Left colon (tissue), 2 donors: ENCODE measurements at regions not wholly inside any gene's neighbourhood (a gene's known extent, or its start where the extent isn't known, plus 50 kb on each side); places are given as distances from the start of the nearest gene placed in this dataset.
"Not testable (repeated sequence)": the region's sequence is repeated elsewhere in the genome, so short reads cannot be mapped to it uniquely, and the experiment has no call there.

Source experiments
- ATAC-seq: fragments of 200-7000 bp; cut with Tn5 transposase; one replicate; pipeline ENCODE4 v1.9.1; 2020; ENCODE audit warnings: mild to moderate bottlenecking, moderate library complexity
- DNase-seq, 2 donors: peaks; one replicate each; pipeline ENCODE4 v3.0.0-alpha.2; 2020
- intact Hi-C, 2 donors: fragments of 100-400 bp; cut with DNase I in 1 of 2; cut with micrococcal nuclease in 1 of 2; formaldehyde crosslinking; loops; one replicate each; pipeline versions ENCODE4 v1.11.2 to v1.14.0; 2022; cut with DNase I, micrococcal nuclease
- donor health status: DM: no; HTN: no; CAD: no.
- donor health status: DM: yes; HTN: yes; CAD: no.

DNA sequence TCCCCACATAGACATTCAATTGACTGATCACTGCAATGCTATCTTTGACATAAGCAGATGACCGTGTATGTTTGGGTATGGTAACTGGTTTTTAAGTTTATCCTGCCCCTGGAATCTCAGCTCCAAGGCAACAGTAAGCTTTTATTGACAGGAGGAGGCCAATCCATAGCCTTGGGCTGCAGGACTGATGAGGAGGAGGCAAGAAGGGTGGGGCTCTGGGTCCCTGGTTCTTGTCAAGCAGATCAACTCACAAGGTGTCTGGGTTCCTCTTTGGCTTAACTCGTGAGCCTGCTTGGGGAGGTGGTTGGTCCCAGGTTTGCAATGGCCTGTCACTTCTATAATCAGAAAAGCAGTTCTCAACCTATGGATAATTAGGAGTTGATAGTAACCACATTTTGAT is 113.2 kb upstream of the STX18 start:
- intact Hi-C loops: no loop called here
- ATAC-seq (no peak), DNase-seq (no peak)

- ATAC-seq (no peak), DNase-seq (no peak)
- intact Hi-C loops: no loop called here
Observed at GRCh38 chr4:4651811-4652755, 110.2 kb upstream of the STX18 start.

- intact Hi-C loops: no loop called here
Observed at GRCh38 chr4:4647041-4647440, 105.2 kb upstream of the STX18 start.

DNA sequence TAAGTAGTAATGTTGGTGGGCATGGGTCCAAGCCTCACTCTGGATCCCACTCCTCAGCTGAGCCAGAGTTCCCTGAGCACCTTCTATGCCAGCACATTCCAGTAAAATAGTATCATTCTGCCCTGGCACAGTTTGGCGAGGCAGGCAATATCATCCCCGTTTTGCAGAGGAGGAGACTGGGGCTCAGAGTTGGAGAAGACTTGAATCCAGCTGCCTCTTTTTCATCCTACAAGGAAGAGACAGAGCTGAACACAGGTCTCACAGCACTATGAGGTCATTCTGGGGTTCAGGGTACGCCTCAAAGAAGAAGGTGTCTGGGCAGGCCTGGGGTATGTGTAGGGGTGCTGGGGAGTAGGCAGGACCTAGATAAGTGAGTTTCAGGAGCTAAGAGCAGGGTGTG is 103.9 kb upstream of the STX18 start:
- no peak for ATAC-seq
- intact Hi-C loops: no loop called here

More at GRCh38 chr4:4647041-4647440, 105.2 kb upstream of the STX18 start:
- no peak for ATAC-seq
- DNase-seq: no peak

DNA sequence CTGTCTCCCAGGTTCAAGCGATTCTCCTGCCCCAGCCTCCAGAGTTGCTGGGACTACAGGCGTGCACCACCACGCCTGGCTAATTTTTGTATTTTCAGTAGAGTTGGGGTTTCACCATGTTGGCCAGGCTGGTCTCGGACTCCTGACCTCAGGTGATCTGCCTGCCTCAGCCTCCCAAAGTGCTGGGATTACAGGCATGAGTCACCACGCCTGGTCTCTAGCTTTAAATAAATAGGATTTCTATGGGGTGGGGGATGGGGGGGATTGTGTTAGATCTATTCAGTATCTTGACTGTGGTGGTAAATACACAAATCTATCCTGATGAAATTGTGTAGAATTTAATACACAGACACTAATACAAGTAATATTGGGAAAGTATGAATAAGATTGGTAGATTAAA is 102.4 kb upstream of the STX18 start:
- intact Hi-C loops, DNase-seq, ATAC-seq: not testable (repeated sequence)

More for the DNA sequence above, 103.9 kb upstream of the STX18 start:
- DNase-seq: no peak

- ATAC-seq, DNase-seq, intact Hi-C loops: not testable (repeated sequence)
Observed at GRCh38 chr4:4643743-4644142, 101.9 kb upstream of the STX18 start.

GRCh38 chr4:4643306-4643705 is 101.5 kb upstream of the STX18 start:
- DNase-seq (no peak), ATAC-seq (no peak)
- intact Hi-C loops: no loop called here

DNA sequence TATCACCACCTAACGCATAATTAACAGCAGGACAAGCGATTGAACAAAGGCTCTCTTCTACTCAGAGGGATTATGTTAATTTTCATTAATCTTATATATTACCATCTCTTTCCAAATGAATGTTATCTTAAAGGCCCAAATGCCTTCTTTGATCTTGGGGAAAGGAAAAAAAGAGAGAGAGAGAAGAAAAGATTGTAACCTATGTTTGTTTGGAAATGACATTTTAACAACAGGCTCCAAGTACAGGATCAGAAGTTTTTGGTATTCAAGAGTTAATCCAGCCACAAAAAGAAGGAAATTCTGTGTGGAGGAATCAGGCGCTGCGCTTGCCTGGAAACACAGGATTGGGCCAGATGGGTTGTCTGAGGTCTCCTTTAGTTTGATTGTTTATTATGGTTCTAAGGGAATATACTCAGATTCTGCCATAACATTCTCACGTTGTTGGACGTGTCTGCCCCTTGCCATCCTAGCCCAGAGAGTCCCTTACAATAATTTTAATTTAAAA is 100.7 kb upstream of the STX18 start:
- ATAC-seq (no peak), DNase-seq (no peak)
- intact Hi-C loops: no loop called here

- intact Hi-C loops: no loop called here
Observed at GRCh38 chr4:4641661-4642495, 100.0 kb upstream of the STX18 start.

DNA sequence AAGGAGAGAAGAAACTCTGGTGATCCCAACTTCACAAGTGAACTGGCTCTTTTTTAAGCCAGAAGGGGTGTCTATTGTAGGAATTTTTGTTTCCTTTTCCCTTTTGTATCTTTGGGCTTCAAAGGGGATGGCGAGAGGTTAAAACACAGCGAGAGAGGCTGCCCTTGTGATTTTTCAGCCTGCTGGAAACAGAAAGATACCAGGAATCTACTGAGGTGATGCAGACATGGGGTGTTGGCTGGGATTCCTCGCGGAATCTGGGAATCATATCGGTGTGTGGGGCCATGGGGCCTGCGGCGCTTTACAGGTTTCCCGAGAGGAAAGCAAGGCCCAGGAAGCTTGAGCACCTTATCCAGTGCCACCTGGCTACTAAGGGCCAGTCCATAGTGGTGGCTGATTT is 99.4 kb upstream of the STX18 start:
- intact Hi-C loops: no loop called here
- no peak for ATAC-seq

More at GRCh38 chr4:4641661-4642495, 100.0 kb upstream of the STX18 start:
- no peak for DNase-seq
- no peak for ATAC-seq

GRCh38 chr4:4640692-4641091 is 98.8 kb upstream of the STX18 start:
- intact Hi-C loops: no loop called here
- ATAC-seq (no peak), DNase-seq (no peak)

More for the DNA sequence above, 99.4 kb upstream of the STX18 start:
- DNase-seq: no peak

DNA sequence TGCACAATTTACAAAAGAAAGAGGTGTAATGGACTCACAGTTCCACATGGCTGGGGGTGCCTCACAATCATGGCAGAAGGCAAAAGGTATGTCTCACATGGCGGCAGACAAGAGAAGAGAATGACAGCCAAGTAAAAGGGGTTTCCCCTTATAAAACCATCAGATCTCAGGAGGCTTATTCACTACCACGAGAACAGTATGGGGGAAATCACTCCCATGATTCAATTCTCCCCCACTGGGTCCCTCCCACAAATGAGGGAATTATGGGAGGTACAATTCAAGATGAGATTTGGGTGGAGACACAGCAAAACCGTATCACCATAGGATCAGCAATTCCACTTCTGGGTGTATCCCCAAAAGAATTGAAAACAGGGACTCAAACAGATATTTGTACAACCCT is 97.5 kb upstream of the STX18 start:
- intact Hi-C loops: no loop called here
- ATAC-seq (no peak), DNase-seq (no peak)

DNA sequence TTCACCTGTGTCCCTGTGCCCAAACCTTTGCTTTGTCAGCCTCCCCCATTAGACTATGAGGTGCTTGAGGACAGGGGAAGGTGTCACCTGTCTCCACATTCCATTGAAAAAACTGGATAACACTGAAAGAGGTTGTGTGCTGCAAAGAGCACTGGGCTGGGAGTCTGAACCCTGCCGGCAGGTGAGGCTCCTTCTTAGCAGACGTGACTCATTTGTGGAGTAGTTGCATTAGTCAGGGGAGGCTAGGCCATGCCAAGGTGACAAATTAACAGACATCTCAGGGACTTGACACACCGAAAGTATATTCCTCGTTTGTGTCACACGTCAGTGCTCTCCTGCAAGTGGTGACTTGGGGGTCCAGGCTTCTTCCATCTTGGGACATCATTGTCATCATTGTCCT is 95.9 kb upstream of the STX18 start:
- ATAC-seq: no peak
- intact Hi-C loops: no loop called here

GRCh38 chr4:4633431-4633830 is 91.6 kb upstream of the STX18 start:
- ATAC-seq (no peak), DNase-seq (no peak)
- intact Hi-C loops: no loop called here

More for the DNA sequence above, 95.9 kb upstream of the STX18 start:
- no peak for DNase-seq

DNA sequence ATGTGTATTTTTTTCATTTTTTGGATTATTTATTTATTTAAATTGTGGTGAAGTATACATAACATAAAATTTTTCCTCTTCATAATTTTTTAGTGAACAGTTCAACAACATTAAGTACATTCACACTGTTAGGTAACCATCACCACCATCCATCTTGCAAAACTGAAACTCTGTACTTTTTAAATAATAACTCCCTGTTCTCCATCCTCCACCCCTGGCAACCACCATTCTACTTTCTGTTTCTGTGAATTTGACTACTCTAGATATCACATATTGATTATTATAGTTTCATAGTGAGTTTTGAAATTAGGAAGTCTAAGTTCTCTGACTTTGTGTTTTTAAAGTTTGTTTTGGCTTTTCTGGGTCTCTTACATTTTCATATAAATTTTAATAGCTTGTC is 89.3 kb upstream of the STX18 start:
- no peak for ATAC-seq
- no peak for DNase-seq
- intact Hi-C loops: no loop called here

DNA sequence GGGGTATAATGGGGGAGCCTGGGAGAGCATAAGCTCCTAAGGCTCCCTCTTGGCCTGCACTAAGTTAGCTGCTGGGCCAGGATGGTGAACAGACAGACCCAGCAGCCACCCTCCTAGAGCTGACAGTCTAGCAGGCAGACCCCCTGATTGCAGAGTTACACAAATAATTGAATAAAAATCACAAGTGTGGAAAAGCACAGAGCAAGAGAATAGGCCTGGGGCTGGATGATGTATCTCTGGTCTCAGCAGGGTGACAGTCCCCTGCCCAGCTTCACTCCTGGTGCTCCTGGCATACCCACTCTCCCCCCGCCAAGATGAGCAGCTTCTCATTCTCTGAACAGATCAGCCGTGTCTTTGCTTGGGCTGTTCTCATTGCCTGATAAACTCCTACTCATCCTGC is 86.1 kb upstream of the STX18 start:
- ATAC-seq (no peak), DNase-seq (no peak)
- intact Hi-C loops: no loop called here

DNA sequence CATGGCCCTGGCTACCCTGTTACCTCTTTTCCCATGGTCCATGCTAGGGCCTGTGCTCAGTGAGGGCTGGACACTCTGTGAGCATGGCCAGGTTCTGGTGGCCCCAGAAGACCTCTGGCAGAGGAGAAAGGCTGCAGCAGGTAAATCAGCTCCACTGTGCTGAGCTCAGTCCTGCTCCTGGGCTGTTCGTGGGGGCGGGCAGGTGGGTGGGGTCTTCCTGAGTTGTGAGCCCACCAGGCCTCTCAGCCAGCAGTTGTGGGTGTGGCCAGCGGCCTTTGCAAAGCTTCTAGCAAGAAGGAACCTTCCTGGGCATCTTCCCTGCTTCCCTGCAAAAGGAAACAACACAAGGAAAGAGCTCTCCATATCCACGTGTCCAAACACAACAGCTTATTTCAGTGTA is 85.3 kb upstream of the STX18 start:
- intact Hi-C loops: no loop called here
- ATAC-seq: no peak
- DNase-seq: no peak

DNA sequence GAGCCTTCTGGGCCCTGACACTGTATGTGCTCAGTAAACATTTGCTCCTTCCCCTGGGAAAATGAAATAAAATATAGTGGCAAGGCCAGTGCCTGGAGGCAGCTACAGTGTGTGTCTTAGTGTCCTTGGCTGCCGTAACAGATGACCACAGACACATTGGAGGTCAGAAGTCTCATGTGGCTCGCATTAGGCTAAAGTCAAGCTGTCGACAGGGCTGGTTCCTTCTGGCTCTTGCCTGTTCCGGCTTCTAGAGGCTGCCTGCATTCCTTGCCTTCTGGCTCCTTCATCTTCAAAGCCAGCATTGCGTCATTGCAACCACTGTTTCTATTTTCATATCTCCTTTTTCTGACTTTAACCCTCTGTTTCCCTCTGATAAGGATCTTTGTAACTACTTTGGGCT is 83.6 kb upstream of the STX18 start:
- intact Hi-C loops: no loop called here
- no peak for DNase-seq
- no peak for ATAC-seq

- ATAC-seq (no peak), DNase-seq (no peak)
- intact Hi-C loops: no loop called here
Observed at GRCh38 chr4:4624276-4624897, 82.5 kb upstream of the STX18 start.
